ENCODE measurements at regions not wholly inside any gene's neighbourhood (a gene's known extent, or its start where the extent isn't known, plus 50 kb on each side); places are given as distances from the start of the nearest gene placed in this dataset.

- in situ Hi-C loops (cut with MboI), result no loop called here
- no peak overlapping the region for H3K4me2 ChIP-seq (ENCODE audit: control insufficient read depth, insufficient read depth)
- H4K20me1 ChIP-seq (ENCODE audit: control insufficient read depth, insufficient read depth), result no peaks in the 10 kb centered on the region
- no peak overlapping the region for H3K4me3 ChIP-seq
- H3K9me3 ChIP-seq (replicated peaks; ENCODE audit: control insufficient read depth, insufficient read depth, low read length), result no peaks in the 10 kb centered on the region; the same call in 2 of the 3 replicates
- H2AFZ ChIP-seq (ENCODE audit: control insufficient read depth, low read depth, low read length), result no peak overlapping the region
- H3K27ac ChIP-seq (ENCODE audit: control insufficient read depth, insufficient read depth), result no peak overlapping the region
- no peaks in the 10 kb centered on the region for H3K79me2 ChIP-seq (ENCODE audit: control insufficient read depth, insufficient read depth, low read length)
- H3K36me3 ChIP-seq (ENCODE audit: control insufficient read depth in 2 of 2, insufficient read depth in 2 of 2, low read length in 1 of 2), result no peaks in the 10 kb centered on the region
- no peaks in the 10 kb centered on the region for H3K4me1 ChIP-seq (ENCODE audit: control insufficient read depth, insufficient read depth, low read length)
- TF ChIP-seq SUZ12 (IDR thresholded peaks at IDR 0.05; ENCODE audit: unreplicated experiment) (no peak), NFYA (IDR thresholded peaks at IDR 0.05; ENCODE audit: borderline replicate concordance, low read depth, low read length) (no peak), TCF12 (IDR thresholded peaks at IDR 0.05; ENCODE audit: low read depth, low read length) (no peak), MTA3 (IDR thresholded peaks at IDR 0.05; ENCODE audit: borderline replicate concordance, low read length) (no peak), KAT2A (conservative IDR thresholded peaks at IDR 0.05; ENCODE audit: control insufficient read depth, low read depth, low read length) (no peak), IRF3 (IDR thresholded peaks at IDR 0.05) (no peak), EZH2 (IDR thresholded peaks at IDR 0.05; ENCODE audit: borderline replicate concordance, control insufficient read depth, low read depth, low read length) (no peak), CREM (IDR thresholded peaks at IDR 0.05; ENCODE audit: low read depth) (no peak), BACH1 (IDR thresholded peaks at IDR 0.05; ENCODE audit: borderline replicate concordance) (no peak), RAD21 (IDR thresholded peaks at IDR 0.05; ENCODE audit: insufficient read depth, low read depth, low read length) (no peak), SREBF1 (IDR thresholded peaks at IDR 0.05; ENCODE audit: low read length) (no peak), BRCA1 (IDR thresholded peaks at IDR 0.05; ENCODE audit: low read depth, low read length) (no peak), MXI1 (IDR thresholded peaks at IDR 0.05; ENCODE audit: low read depth, low read length) (no peak)
- TF ChIP-seq, protein P1, sequence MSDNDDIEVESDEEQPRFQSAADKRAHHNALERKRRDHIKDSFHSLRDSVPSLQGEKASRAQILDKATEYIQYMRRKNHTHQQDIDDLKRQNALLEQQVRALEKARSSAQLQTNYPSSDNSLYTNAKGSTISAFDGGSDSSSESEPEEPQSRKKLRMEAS (IDR thresholded peaks at IDR 0.05; ENCODE audit: low read depth, low read length), result no peak
- TF ChIP-seq, protein P2, sequence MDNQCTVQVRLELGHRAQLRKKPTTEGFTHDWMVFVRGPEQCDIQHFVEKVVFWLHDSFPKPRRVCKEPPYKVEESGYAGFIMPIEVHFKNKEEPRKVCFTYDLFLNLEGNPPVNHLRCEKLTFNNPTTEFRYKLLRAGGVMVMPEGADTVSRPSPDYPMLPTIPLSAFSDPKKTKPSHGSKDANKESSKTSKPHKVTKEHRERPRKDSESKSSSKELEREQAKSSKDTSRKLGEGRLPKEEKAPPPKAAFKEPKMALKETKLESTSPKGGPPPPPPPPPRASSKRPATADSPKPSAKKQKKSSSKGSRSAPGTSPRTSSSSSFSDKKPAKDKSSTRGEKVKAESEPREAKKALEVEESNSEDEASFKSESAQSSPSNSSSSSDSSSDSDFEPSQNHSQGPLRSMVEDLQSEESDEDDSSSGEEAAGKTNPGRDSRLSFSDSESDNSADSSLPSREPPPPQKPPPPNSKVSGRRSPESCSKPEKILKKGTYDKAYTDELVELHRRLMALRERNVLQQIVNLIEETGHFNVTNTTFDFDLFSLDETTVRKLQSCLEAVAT (IDR thresholded peaks at IDR 0.05), result no peak
- no peaks in the 10 kb centered on the region for H3K27me3 ChIP-seq (replicated peaks in 1 of 2; ENCODE audit: control insufficient read depth in 2 of 2, insufficient read depth in 2 of 2, low read length in 1 of 2)
- DNase-seq (ENCODE audit: low read depth, low spot score) (no peak), FAIRE-seq (no peak), ATAC-seq (no peak)
- POLR2A ChIA-PET, result no interaction called here
- 54% methylated on average over 5 of the region's 5 CpGs for whole genome bisulfite sequencing (ENCODE audit: insufficient coverage, insufficient replicate concordance, low lambda C conversion rate, missing lambda C conversion rate)
- intact Hi-C loops (cut with micrococcal nuclease; ENCODE audit: unreplicated experiment), result no loop called here
- SMC1A ChIA-PET (ENCODE audit: uncharacterized antibody, unreplicated experiment), result interaction anchor here (0.7 to 3.7 kb wide), 8 partner anchors 22 to 91 kb away, joined by 3 to 11 read pairs (median 4); no protein-coding TSS in a partner anchor
- RAD21 ChIA-PET (ENCODE audit: unreplicated experiment), result interaction anchor here (1.7 kb wide), 1 partner anchor 92 kb away, joined by 4 read pairs; no protein-coding TSS in a partner anchor
- no peak overlapping the region for H3K9ac ChIP-seq (ENCODE audit: control insufficient read depth, insufficient read depth, low read length)
- BruUV-seq (replicated peaks), result no TSS peak
- CTCF ChIA-PET, result interaction anchor here (0.7 to 8.9 kb wide), 4 partner anchors 86 to 167 kb away, joined by 3 to 65 read pairs (median 3); no protein-coding TSS in a partner anchor
Measured at GRCh38 chr5:133778636-133779035, 166.3 kb upstream of the FSTL4 start.
